Loucy (cell line): ENCODE measurements at regions not wholly inside any gene's neighbourhood (a gene's known extent, or its start where the extent isn't known, plus 50 kb on each side); places are given as distances from the start of the nearest gene placed in this dataset.

Source experiments
- H2AFZ ChIP-seq: fragments of 200-600 bp; sonication (generic); 2 replicates; pipeline ENCODE4 v1.6.0; 2016; ENCODE audit warnings: antibody characterized with exemption, mild to moderate bottlenecking, low read length, moderate library complexity
- H3F3A ChIP-seq: fragments of 200-600 bp; 2 replicates; pipeline ENCODE4 v1.6.0; 2016; ENCODE audit warnings: antibody characterized with exemption, low read depth, mild to moderate bottlenecking
- H3K27me3 ChIP-seq: fragments of 200-600 bp; sonication (generic); 2 replicates; pipeline ENCODE4 v1.6.1; 2014; ENCODE audit warnings: low read length, mild to moderate bottlenecking; ENCODE audit not compliant: insufficient read depth, poor library complexity, severe bottlenecking
- H3K36me3 ChIP-seq: fragments of 200-600 bp; sonication (generic); 2 replicates; pipeline ENCODE4 v1.6.1; 2016; ENCODE audit warnings: low read length; ENCODE audit not compliant: insufficient read depth
- H3K4me1 ChIP-seq: fragments of 200-600 bp; sonication (generic); 2 replicates; pipeline ENCODE4 v1.5.1; 2014; ENCODE audit warnings: low read length, mild to moderate bottlenecking; ENCODE audit not compliant: insufficient read depth, poor library complexity, severe bottlenecking
- H3K4me2 ChIP-seq: fragments of 200-600 bp; sonication (generic); 2 replicates; pipeline ENCODE4 v1.6.0; 2014; ENCODE audit warnings: antibody characterized with exemption, low read length, low read depth, mild to moderate bottlenecking; ENCODE audit not compliant: poor library complexity, severe bottlenecking
- H3K4me3 ChIP-seq: fragments of 200-600 bp; sonication (generic); 2 replicates; pipeline ENCODE4 v1.5.1; 2014; ENCODE audit warnings: low read length, mild to moderate bottlenecking, mixed read lengths; ENCODE audit not compliant: poor library complexity, severe bottlenecking
- H3K79me2 ChIP-seq: fragments of 200-600 bp; sonication (generic); 2 replicates; pipeline ENCODE4 v1.6.1; 2014; ENCODE audit warnings: low read length; ENCODE audit not compliant: insufficient read depth
- H3K9ac ChIP-seq: fragments of 200-600 bp; sonication (generic); 2 replicates; pipeline ENCODE4 v1.6.0; 2014; ENCODE audit warnings: mild to moderate bottlenecking, low read depth, low read length, moderate library complexity; ENCODE audit not compliant: poor library complexity, severe bottlenecking
- H3K9me2 ChIP-seq: fragments of 200-600 bp; sonication (generic); replicated peaks from 2 replicates; pipeline ENCODE4 v1.6.1; 2016; ENCODE audit warnings: low read depth, low read length, mixed read lengths
- H3K9me3 ChIP-seq: fragments of 200-600 bp; sonication (generic); 2 replicates; pipeline ENCODE4 v1.6.1; 2014; ENCODE audit warnings: mild to moderate bottlenecking, antibody characterized with exemption, low read length, low read depth; ENCODE audit not compliant: insufficient read depth
- H4K20me1 ChIP-seq: fragments of 200-600 bp; sonication (generic); 2 replicates; pipeline ENCODE4 v1.6.0; 2014; ENCODE audit warnings: antibody characterized with exemption, low read length, mild to moderate bottlenecking; ENCODE audit not compliant: insufficient read depth, poor library complexity, severe bottlenecking
- CTCF ChIP-seq: fragments of 200-600 bp; sonication (generic); conservative IDR thresholded peaks from 2 replicates; pipeline ENCODE4 v1.5.1; 2014; ENCODE audit warnings: mild to moderate bottlenecking, antibody characterized with exemption, low read length
- EZH2phosphoT487 ChIP-seq: fragments of 200-600 bp; IDR thresholded peaks from 2 replicates; pipeline ENCODE4 v1.6.1; 2018; ENCODE audit warnings: antibody characterized with exemption, mild to moderate bottlenecking, moderate library complexity, borderline replicate concordance

- Histone ChIP-seq H3K9me2 (no peaks in the 10 kb centered on the region), H3K4me3 (no peak overlapping the region), H3K79me2 (no peaks in the 10 kb centered on the region), H2AFZ (no peak overlapping the region), H4K20me1 (no peaks in the 10 kb centered on the region), H3K9ac (no peak overlapping the region), H3K9me3 (no peaks in the 10 kb centered on the region), H3F3A (no peaks in the 10 kb centered on the region), H3K36me3 (no peaks in the 10 kb centered on the region), H3K4me1 (no peaks in the 10 kb centered on the region), H3K27me3 (no peaks in the 10 kb centered on the region), H3K4me2 (no peak overlapping the region)
- TF ChIP-seq CTCF (no peak), EZH2phosphoT487 (no peak)
Measured at GRCh38 chr5:107796797-107797196, 126.1 kb upstream of the EFNA5 start.

- H3K27me3 ChIP-seq, result no peaks in the 10 kb centered on the region
- H3K9me2 ChIP-seq, result no peaks in the 10 kb centered on the region
- no peak overlapping the region for H3K9ac ChIP-seq
- H3K4me2 ChIP-seq, result no peak overlapping the region
- no peaks in the 10 kb centered on the region for H3K4me1 ChIP-seq
- H4K20me1 ChIP-seq, result no peaks in the 10 kb centered on the region
- no peak overlapping the region for H2AFZ ChIP-seq
- TF ChIP-seq CTCF (no peak), EZH2phosphoT487 (no peak)
- no peak overlapping the region for H3K4me3 ChIP-seq
- H3K36me3 ChIP-seq, result no peaks in the 10 kb centered on the region
- H3K79me2 ChIP-seq, result no peaks in the 10 kb centered on the region
- H3K9me3 ChIP-seq, result no peaks in the 10 kb centered on the region
- no peaks in the 10 kb centered on the region for H3F3A ChIP-seq
Measured at GRCh38 chr5:107794741-107795140, 124.0 kb upstream of the EFNA5 start.

- Histone ChIP-seq H3K9me3 (no peaks in the 10 kb centered on the region), H3K9me2 (no peaks in the 10 kb centered on the region), H3K4me1 (no peaks in the 10 kb centered on the region), H2AFZ (no peak overlapping the region), H3F3A (no peaks in the 10 kb centered on the region), H4K20me1 (no peaks in the 10 kb centered on the region), H3K27me3 (no peaks in the 10 kb centered on the region), H3K36me3 (no peaks in the 10 kb centered on the region), H3K79me2 (no peaks in the 10 kb centered on the region), H3K9ac (no peak overlapping the region), H3K4me3 (no peak overlapping the region), H3K4me2 (no peak overlapping the region)
- TF ChIP-seq EZH2phosphoT487, result no peak
- TF ChIP-seq CTCF, result no peak
Measured at GRCh38 chr5:107792940-107793339, 122.2 kb upstream of the EFNA5 start.
